DLD1 (cell line): ENCODE measurements at regions not wholly inside any gene's neighbourhood (a gene's known extent, or its start where the extent isn't known, plus 50 kb on each side); places are given as distances from the start of the nearest gene placed in this dataset.

Source experiments
- in situ Hi-C: cut with HindIII; loops from 2 replicates; pipeline ENCODE4 v1.10.0; 2017; ENCODE audit warnings: low sequenced_read_pairs

GRCh38 chr3:59593380-59593779 lies 543.6 kb upstream of the CFAP20DC start:
- in situ Hi-C loops: no loop called here

GRCh38 chr3:59580996-59581395 lies 531.2 kb upstream of the CFAP20DC start:
- in situ Hi-C loops: no loop called here

GRCh38 chr3:59580499-59580898 lies 530.7 kb upstream of the CFAP20DC start:
- in situ Hi-C loops: no loop called here

GRCh38 chr3:59578129-59578528 lies 528.3 kb upstream of the CFAP20DC start:
- in situ Hi-C loops: no loop called here

GRCh38 chr3:59576606-59577005 lies 526.8 kb upstream of the CFAP20DC start:
- in situ Hi-C loops: no loop called here

- in situ Hi-C loops: no loop called here
These were observed 525.5 kb upstream of the CFAP20DC start for GRCh38 chr3:59575113-59576001.

- in situ Hi-C loops: no loop called here
These were observed 524.1 kb upstream of the CFAP20DC start for GRCh38 chr3:59573911-59574310.

- in situ Hi-C loops: no loop called here
These were observed 522.3 kb upstream of the CFAP20DC start for GRCh38 chr3:59572106-59572505.

- in situ Hi-C loops: no loop called here
These were observed 521.0 kb upstream of the CFAP20DC start for GRCh38 chr3:59570806-59571205.

- in situ Hi-C loops: no loop called here
These were observed 517.8 kb upstream of the CFAP20DC start for GRCh38 chr3:59567661-59568060.

- in situ Hi-C loops: no loop called here
These were observed 516.7 kb upstream of the CFAP20DC start for GRCh38 chr3:59566481-59566975.

GRCh38 chr3:59565125-59565524 lies 515.3 kb upstream of the CFAP20DC start:
- in situ Hi-C loops: no loop called here

GRCh38 chr3:59563966-59564365 lies 514.1 kb upstream of the CFAP20DC start:
- in situ Hi-C loops: no loop called here

GRCh38 chr3:59563072-59563605 lies 513.3 kb upstream of the CFAP20DC start:
- in situ Hi-C loops: no loop called here

GRCh38 chr3:59559721-59560435 lies 510.1 kb upstream of the CFAP20DC start:
- in situ Hi-C loops: no loop called here

- in situ Hi-C loops: no loop called here
These were observed 509.3 kb upstream of the CFAP20DC start for GRCh38 chr3:59558906-59559720.

GRCh38 chr3:59555593-59556315 lies 505.9 kb upstream of the CFAP20DC start:
- in situ Hi-C loops: no loop called here

GRCh38 chr3:59553076-59553475 lies 503.3 kb upstream of the CFAP20DC start:
- in situ Hi-C loops: no loop called here

GRCh38 chr3:59551834-59552233 lies 502.0 kb upstream of the CFAP20DC start:
- in situ Hi-C loops: no loop called here

GRCh38 chr3:59549962-59550361 lies 500.1 kb upstream of the CFAP20DC start:
- in situ Hi-C loops: no loop called here
